ENCODE measurements at regions not wholly inside any gene's neighbourhood (a gene's known extent, or its start where the extent isn't known, plus 50 kb on each side); places are given as distances from the start of the nearest gene placed in this dataset.

GRCh38 chr9:108022246-108022935 lies 532.8 kb upstream of the KLF4 start (continued):
- TF ChIP-seq, protein P1, sequence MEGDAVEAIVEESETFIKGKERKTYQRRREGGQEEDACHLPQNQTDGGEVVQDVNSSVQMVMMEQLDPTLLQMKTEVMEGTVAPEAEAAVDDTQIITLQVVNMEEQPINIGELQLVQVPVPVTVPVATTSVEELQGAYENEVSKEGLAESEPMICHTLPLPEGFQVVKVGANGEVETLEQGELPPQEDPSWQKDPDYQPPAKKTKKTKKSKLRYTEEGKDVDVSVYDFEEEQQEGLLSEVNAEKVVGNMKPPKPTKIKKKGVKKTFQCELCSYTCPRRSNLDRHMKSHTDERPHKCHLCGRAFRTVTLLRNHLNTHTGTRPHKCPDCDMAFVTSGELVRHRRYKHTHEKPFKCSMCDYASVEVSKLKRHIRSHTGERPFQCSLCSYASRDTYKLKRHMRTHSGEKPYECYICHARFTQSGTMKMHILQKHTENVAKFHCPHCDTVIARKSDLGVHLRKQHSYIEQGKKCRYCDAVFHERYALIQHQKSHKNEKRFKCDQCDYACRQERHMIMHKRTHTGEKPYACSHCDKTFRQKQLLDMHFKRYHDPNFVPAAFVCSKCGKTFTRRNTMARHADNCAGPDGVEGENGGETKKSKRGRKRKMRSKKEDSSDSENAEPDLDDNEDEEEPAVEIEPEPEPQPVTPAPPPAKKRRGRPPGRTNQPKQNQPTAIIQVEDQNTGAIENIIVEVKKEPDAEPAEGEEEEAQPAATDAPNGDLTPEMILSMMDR (IDR thresholded peaks at IDR 0.05 in 2 of 3, conservative IDR thresholded peaks at IDR 0.05 in 1 of 3; ENCODE audit: borderline replicate concordance in 1 of 3, insufficient read depth in 1 of 3, low read depth in 2 of 3, low read length in 2 of 3), result no peak

GRCh38 chr9:108021096-108021710 lies 531.6 kb upstream of the KLF4 start:
- RAD21 ChIA-PET (ENCODE audit: low non-redundant PET in 1 of 2, low total read pairs in 2 of 2, uncharacterized antibody in 2 of 2, unreplicated experiment in 2 of 2), result no interaction called here
- no peak overlapping the region for H3K4me2 ChIP-seq (ENCODE audit: low read length)
- POLR2A ChIA-PET, result no interaction called here
- no peaks in the 10 kb centered on the region for H3K9me3 ChIP-seq (ENCODE audit: control insufficient read depth in 1 of 2, insufficient read depth in 1 of 2, low read depth in 1 of 2, low read length in 2 of 2)
- DNase-seq (ENCODE audit: low read depth, low spot score) (no peak), ATAC-seq (no peak)
- no peak overlapping the region for H3K4me3 ChIP-seq (replicated peaks in 1 of 2; ENCODE audit: low read depth in 1 of 2, low read length in 2 of 2)
- H3K27me3 ChIP-seq (ENCODE audit: insufficient read depth, low read length), result no peaks in the 10 kb centered on the region
- peaks cover 0 to 4% of the 10 kb centered on the region in 2 experiments; a peak in 1 of 4 replicates for H3K4me1 ChIP-seq (ENCODE audit: control insufficient read depth in 1 of 2, insufficient read depth in 2 of 2, low read length in 2 of 2)
- H2AFZ ChIP-seq (ENCODE audit: low read depth, low read length, poor library complexity, severe bottlenecking), result no peak overlapping the region
- H3K36me3 ChIP-seq (ENCODE audit: control insufficient read depth in 1 of 2, insufficient read depth in 2 of 2, low read length in 2 of 2), result no peaks in the 10 kb centered on the region
- no peaks in the 10 kb centered on the region for H4K20me1 ChIP-seq (ENCODE audit: insufficient read depth)
- CTCF ChIA-PET, result no interaction called here
- H3K9ac ChIP-seq (ENCODE audit: low read length), result no peak overlapping the region
- no peaks in the 10 kb centered on the region for H3K9me2 ChIP-seq (ENCODE audit: insufficient read depth)
- no peak overlapping the region for H3K27ac ChIP-seq (ENCODE audit: low read depth, low read length)
- no TSS peak for BruUV-seq (replicated peaks)
- no peak for TF ChIP-seq SP1 (IDR thresholded peaks at IDR 0.05; ENCODE audit: low read depth)
- TF ChIP-seq, protein P2, sequence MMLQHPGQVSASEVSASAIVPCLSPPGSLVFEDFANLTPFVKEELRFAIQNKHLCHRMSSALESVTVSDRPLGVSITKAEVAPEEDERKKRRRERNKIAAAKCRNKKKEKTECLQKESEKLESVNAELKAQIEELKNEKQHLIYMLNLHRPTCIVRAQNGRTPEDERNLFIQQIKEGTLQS (IDR thresholded peaks at IDR 0.05), result no peak
- TF ChIP-seq SIN3A (IDR thresholded peaks at IDR 0.05; ENCODE audit: low read depth), result no peak
- TF ChIP-seq EZH2 (IDR thresholded peaks at IDR 0.05), result no peak
- no peak for TF ChIP-seq POLR2A (IDR thresholded peaks at IDR 0.05; ENCODE audit: borderline replicate concordance, extremely low read depth, insufficient read depth, insufficient read length)
- TF ChIP-seq RAD21 (IDR thresholded peaks at IDR 0.05; ENCODE audit: low read depth), result no peak
- TF ChIP-seq CEBPB (IDR thresholded peaks at IDR 0.05; ENCODE audit: low read depth), result no peak
- TF ChIP-seq, protein P1 (IDR thresholded peaks at IDR 0.05 in 2 of 3, conservative IDR thresholded peaks at IDR 0.05 in 1 of 3; ENCODE audit: borderline replicate concordance in 1 of 3, insufficient read depth in 1 of 3, low read depth in 2 of 3, low read length in 2 of 3), result no peak
- intact Hi-C loops (cut with micrococcal nuclease), result no loop called here
- H3K79me2 ChIP-seq (ENCODE audit: insufficient read depth, low read length), result no peaks in the 10 kb centered on the region

Data from HCT116 (cell line).